ENCODE measurements at regions not wholly inside any gene's neighbourhood (a gene's known extent, or its start where the extent isn't known, plus 50 kb on each side); places are given as distances from the start of the nearest gene placed in this dataset.

DNA sequence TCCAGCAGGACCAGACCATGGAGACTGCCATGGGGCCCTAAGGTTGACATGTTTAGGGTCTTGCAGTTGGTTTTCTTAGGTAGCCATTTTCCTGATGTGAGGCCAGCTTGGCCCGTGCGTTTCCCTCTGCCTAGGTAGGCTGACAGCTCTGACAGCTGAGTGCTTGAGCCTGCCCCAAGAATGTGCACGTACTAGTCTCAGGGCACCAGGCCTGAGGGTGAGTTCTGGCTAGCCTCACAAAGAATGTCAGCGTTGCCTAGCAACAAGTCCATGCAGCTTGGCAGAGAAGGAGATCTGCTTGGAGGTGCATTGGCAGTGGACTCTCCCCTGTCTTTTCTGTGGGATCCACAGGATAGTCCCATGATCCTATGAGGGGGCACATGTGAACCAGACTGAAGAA lies 336.0 kb upstream of the TSPY4 start (continued):
- TF ChIP-seq POLR2A (IDR thresholded peaks at IDR 0.05; ENCODE audit: control extremely low read depth in 1 of 2, low read depth in 2 of 2, low read length in 2 of 2), result no peak

- FAIRE-seq (no peak), DNase-seq (ENCODE audit: low read depth in 1 of 2, low spot score in 2 of 2) (no peak)
- H2BK12ac ChIP-seq (ENCODE audit: low read depth, low read length), result no peak overlapping the region
- H2BK20ac ChIP-seq (ENCODE audit: low read length), result no peak overlapping the region
- H3K4me3 ChIP-seq (ENCODE audit: extremely low read depth in 1 of 4, insufficient read depth in 2 of 4, low read depth in 3 of 4, low read length in 4 of 4), result no peak overlapping the region
- no peak overlapping the region for H3K56ac ChIP-seq (replicated peaks; ENCODE audit: insufficient read length, low read depth, low read length)
- no peak overlapping the region for H3K14ac ChIP-seq (ENCODE audit: insufficient read length)
- no peaks in the 10 kb centered on the region for H4K20me1 ChIP-seq (replicated peaks in 1 of 2; ENCODE audit: control insufficient read depth in 1 of 2, insufficient read depth in 2 of 2, low read length in 2 of 2)
- no peaks in the 10 kb centered on the region for H3K4me1 ChIP-seq (replicated peaks in 1 of 4; ENCODE audit: control insufficient read depth in 3 of 4, insufficient read depth in 4 of 4, low read length in 3 of 4)
- H2AFZ ChIP-seq (ENCODE audit: low read length), result no peak overlapping the region
- H2BK15ac ChIP-seq (ENCODE audit: low read length), result no peak overlapping the region
- H3K79me1 ChIP-seq (ENCODE audit: low read depth, low read length), result no peaks in the 10 kb centered on the region
- no peaks in the 10 kb centered on the region for H3K36me3 ChIP-seq (ENCODE audit: control insufficient read depth in 2 of 4, insufficient read depth in 4 of 4, low read length in 3 of 4)
- H3K4ac ChIP-seq (replicated peaks; ENCODE audit: insufficient read length, low read depth, low read length), result no peak overlapping the region
- no peak overlapping the region for H2AK5ac ChIP-seq (ENCODE audit: low read depth, low read length)
- H3K9ac ChIP-seq (replicated peaks in 1 of 4; ENCODE audit: extremely low read depth in 1 of 4, low read depth in 3 of 4, low read length in 3 of 4), result no peak overlapping the region
- no peak overlapping the region for H4K8ac ChIP-seq (ENCODE audit: extremely low read depth, insufficient read depth, low read length)
- H3K9me3 ChIP-seq (ENCODE audit: insufficient read depth in 2 of 2, low read depth in 1 of 2, low read length in 1 of 2), result peaks cover 2 to 37% of the 10 kb centered on the region in 2 experiments; a peak in 2 of 4 replicates
- H3K18ac ChIP-seq (ENCODE audit: extremely low read depth, low read length), result no peak overlapping the region
- no peaks in the 10 kb centered on the region for H3K79me2 ChIP-seq (ENCODE audit: control insufficient read depth in 1 of 2, insufficient read depth in 2 of 2, low read length in 2 of 2)
- H3K23ac ChIP-seq (ENCODE audit: insufficient read length), result no peak overlapping the region
- no peak overlapping the region for H3K27ac ChIP-seq (ENCODE audit: low read depth, low read length)
- H4K91ac ChIP-seq (replicated peaks; ENCODE audit: insufficient read length, low read length), result no peak overlapping the region
- ChIA-PET POLR2A (ENCODE audit: partially characterized antibody) (no interaction called here), CTCF (ENCODE audit: partially characterized antibody) (no interaction called here)
- no peaks in the 10 kb centered on the region for H3K27me3 ChIP-seq (replicated peaks in 1 of 4; ENCODE audit: control insufficient read depth in 3 of 4, extremely low read depth in 1 of 4, insufficient read depth in 3 of 4, low read length in 3 of 4)
- no peak overlapping the region for H2BK5ac ChIP-seq (ENCODE audit: low read depth, low read length)
- WGBS, 2 experiments (ENCODE audit: extremely low coverage in 1 of 2, insufficient coverage in 1 of 2, insufficient read length in 1 of 2, insufficient replicate concordance in 2 of 2, low coverage in 1 of 2, low lambda C conversion rate in 2 of 2, missing lambda C conversion rate in 1 of 2), result 62% methylated on average over 2 of the region's 2 CpGs; no CpG with 5 or more reads in 1 of the 2 experiments
- no peaks in the 10 kb centered on the region for H3K23me2 ChIP-seq (ENCODE audit: low read depth, low read length)
- no peak overlapping the region for H2BK120ac ChIP-seq (replicated peaks; ENCODE audit: low read depth, low read length)
- no peak overlapping the region for H3K4me2 ChIP-seq (ENCODE audit: insufficient read depth in 1 of 2, low read depth in 2 of 2, low read length in 2 of 2)
- TF ChIP-seq RXRA (IDR thresholded peaks at IDR 0.05; ENCODE audit: insufficient read depth, low read depth, low read length), result no peak
- no peak overlapping the region for H4K5ac ChIP-seq (ENCODE audit: insufficient read length, low read depth, low read length)
Measured at GRCh38 chrY:9003739-9004138, 333.5 kb upstream of the TSPY4 start.
